GM21786 (cell line): ENCODE measurements at regions not wholly inside any gene's neighbourhood (a gene's known extent, or its start where the extent isn't known, plus 50 kb on each side); places are given as distances from the start of the nearest gene placed in this dataset.
"Not testable (repeated sequence)": the region's sequence is repeated elsewhere in the genome, so short reads cannot be mapped to it uniquely, and the experiment has no call there.

Source experiments
- ATAC-seq: cut with Tn5 transposase; IDR thresholded peaks from one replicate; pipeline ENCODE4 v1.9.1; 2021; ENCODE audit not compliant: unreplicated experiment

- ATAC-seq, result no peak
These were observed 174.3 kb upstream of the ANXA10 start for GRCh38 chr4:167918077-167918476.

GRCh38 chr4:167930166-167930565 is 162.2 kb upstream of the ANXA10 start:
- ATAC-seq, result no peak

GRCh38 chr4:167934216-167934615 is 158.1 kb upstream of the ANXA10 start:
- no peak for ATAC-seq

- ATAC-seq, result no peak
These were observed 152.3 kb upstream of the ANXA10 start for GRCh38 chr4:167939863-167940616.

- no peak for ATAC-seq
These were observed 148.3 kb upstream of the ANXA10 start for GRCh38 chr4:167943872-167944505.

DNA sequence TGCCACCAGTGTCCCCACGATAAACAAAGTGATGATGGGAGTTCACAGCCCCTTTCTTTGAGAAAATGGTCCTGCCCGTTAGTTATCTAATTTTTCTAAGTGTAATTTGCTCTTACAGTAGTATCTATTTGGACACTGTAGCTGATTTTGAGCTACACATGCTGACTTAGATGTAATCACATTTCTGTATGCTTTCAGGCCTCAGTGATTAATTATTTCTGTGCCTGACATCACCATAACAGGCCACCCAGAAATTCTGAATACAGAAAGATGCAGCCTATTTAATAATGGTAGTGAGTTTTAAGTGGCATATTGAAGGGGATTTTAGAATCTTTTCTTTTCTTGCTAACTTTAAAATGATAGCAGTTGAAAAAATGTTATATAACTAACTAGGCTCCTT is 147.6 kb upstream of the ANXA10 start:
- ATAC-seq, result no peak

DNA sequence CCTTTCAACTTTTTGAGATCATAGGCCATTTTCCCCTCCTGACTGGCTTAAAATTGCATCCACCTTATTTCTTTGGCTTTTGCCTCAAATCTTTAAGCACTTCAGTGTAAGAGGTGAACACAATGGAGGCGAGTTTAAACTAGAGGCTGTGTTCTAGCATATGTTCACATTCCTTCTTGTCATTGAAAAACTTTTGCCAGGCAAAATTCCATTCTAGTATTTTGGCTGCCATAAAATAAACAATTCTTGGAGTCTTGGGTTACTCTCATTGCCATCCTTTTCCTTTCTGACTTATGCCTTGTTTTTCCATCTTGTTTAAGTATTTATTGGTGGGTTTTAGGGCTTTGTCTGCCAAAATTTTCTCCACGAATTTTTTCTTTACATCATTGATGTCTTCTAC is 137.3 kb upstream of the ANXA10 start:
- no peak for ATAC-seq

DNA sequence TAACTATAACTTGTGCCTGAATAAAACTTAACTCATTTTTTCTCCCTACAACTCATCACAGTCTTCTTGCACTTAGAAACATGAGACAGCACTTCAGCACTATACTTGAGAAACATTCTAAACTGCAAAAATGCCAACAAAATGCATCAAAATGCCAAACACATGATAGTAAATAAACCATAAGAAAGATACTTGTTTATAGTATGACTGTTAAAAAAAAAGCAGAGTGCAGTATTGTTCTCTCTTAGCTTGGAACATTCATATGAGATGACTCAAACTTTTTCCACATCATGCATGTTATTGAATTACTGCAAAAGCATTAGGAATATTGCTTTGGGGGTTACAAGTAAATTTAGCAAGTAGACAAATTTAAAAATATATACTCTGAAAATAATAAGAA is 135.7 kb upstream of the ANXA10 start:
- no peak for ATAC-seq

DNA sequence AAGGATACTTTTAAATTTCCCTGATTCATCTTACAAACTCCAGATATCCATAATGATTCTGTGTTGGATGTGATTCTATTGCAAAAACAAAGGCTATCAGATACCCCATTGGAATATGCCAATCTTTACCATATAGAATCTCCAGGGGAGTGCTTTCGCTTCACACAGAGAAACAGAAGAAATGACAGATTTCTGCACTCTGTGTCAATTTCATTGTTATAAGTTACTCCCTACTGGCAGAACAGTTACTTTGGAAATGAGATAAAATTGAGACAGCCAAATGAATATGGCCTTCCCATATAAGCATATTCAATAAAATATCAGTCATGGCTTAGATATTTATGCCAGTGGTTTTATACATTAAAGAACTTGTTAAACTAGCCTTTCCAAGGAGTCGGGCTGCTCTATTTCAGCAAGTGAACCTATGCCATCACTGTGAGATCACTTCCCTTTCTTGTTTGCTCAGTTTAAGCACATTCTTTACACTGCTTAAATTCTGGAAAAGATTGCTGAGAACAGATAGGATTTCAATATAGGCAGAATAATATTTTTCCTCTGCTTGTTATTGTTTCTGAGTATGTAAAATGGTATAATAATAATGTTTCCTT is 127.5 kb upstream of the ANXA10 start:
- no peak for ATAC-seq

GRCh38 chr4:167966143-167966542 is 126.2 kb upstream of the ANXA10 start:
- no peak for ATAC-seq

- no peak for ATAC-seq
These were observed 118.8 kb upstream of the ANXA10 start for GRCh38 chr4:167973513-167973912.

- ATAC-seq, result no peak
These were observed 106.8 kb upstream of the ANXA10 start for GRCh38 chr4:167985565-167985964.

- no peak for ATAC-seq
These were observed 106.3 kb upstream of the ANXA10 start for GRCh38 chr4:167986044-167986443.

DNA sequence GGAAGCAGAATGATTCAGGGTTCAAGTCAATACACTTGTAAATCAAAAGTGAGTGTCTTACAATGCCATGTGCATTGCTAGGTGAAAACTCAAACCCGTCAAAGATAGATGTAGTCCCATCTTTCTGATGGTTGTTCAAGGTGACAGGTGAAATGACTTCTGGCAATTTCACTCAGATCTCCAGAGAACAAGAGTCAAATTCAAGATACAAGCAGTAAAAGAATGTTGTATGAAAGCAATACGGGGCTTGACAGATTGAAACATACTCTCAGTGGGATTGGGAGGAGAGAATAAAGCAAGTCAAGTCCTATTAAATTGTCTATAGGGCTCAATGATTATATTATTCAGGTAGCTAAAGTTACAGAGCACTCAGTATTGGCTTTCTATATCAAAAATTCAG is 105.1 kb upstream of the ANXA10 start:
- no peak for ATAC-seq

- ATAC-seq, result no peak
These were observed 102.5 kb upstream of the ANXA10 start for GRCh38 chr4:167989815-167990214.

GRCh38 chr4:168008112-168008511 is 84.2 kb upstream of the ANXA10 start:
- not testable (repeated sequence) for ATAC-seq

DNA sequence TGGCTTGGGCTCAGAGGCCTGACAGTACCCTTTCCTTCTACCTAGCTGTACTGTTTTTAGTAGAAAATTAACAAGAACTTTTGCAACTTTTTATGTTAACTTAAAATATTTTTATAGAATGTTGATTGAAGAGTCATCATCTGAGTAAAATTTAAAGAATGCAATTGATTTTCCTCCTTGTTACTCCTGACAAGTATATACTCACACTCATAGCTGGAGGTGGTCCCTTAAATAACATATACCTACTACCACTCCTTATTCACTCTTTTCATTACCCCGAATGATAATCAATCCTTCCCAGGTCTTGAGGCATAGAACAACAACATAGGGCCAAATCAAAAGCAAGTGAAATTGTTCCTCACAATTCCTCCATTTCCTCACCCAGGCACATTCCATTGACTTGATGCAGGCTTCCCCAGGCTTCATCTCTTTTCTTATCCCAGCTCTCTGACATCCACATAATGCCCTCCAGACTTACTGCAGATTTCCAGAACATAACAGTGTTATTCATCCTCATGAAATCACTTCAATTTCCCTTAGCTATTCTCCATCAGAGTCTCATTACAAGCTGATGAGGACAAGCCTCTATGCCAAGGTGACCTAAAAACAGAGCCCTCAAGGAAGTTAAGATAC is 73.2 kb upstream of the ANXA10 start:
- ATAC-seq, result no peak

- ATAC-seq, result no peak
These were observed 72.4 kb upstream of the ANXA10 start for GRCh38 chr4:168019921-168020320.

GRCh38 chr4:168021666-168022065 is 70.7 kb upstream of the ANXA10 start:
- ATAC-seq, result no peak

- no peak for ATAC-seq
These were observed 63.8 kb upstream of the ANXA10 start for GRCh38 chr4:168028568-168028967.

DNA sequence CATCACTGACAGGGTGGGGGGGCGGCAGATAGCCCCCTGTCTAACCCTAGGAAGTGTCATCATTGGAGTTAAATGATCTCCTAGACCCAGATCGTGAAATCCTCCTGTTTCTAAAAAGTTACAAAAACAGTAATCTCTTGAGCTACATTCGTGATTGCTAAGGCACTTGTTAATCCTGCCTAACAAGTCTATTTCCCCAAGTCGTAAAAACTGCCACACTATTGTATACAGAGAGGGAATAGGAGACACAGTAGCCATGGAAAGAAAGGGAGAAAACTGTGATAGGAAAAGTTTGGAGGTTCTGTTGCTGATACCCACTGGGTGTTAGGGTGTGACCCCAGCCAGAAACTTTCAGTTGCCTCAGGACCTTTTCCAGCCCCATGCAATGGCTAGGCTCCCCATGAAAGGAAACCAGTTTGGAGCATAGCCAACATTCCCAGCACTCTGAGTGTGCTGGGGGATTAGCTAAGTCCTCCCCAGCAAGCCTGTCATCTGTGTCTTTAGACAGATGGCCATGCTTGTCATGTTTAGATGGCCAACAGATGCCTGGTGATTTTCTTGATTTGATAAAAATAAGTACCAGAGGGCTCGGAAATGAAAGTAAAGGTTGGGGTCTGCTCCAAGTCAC is 63.3 kb upstream of the ANXA10 start:
- no peak for ATAC-seq
